GM18499 (cell line): ENCODE measurements at regions not wholly inside any gene's neighbourhood (a gene's known extent, or its start where the extent isn't known, plus 50 kb on each side); places are given as distances from the start of the nearest gene placed in this dataset.
"Not testable (repeated sequence)": the region's sequence is repeated elsewhere in the genome, so short reads cannot be mapped to it uniquely, and the experiment has no call there.

ENCODE experiments used
- ATAC-seq: cut with Tn5 transposase; IDR thresholded peaks from one replicate; pipeline ENCODE4 v1.9.1; 2021; ENCODE audit warnings: moderate number of reproducible peaks; ENCODE audit not compliant: insufficient read depth, unreplicated experiment

- ATAC-seq, result no peak
Observed at GRCh38 chr3:163391407-163392181, 1686.7 kb downstream of the SI start.

DNA sequence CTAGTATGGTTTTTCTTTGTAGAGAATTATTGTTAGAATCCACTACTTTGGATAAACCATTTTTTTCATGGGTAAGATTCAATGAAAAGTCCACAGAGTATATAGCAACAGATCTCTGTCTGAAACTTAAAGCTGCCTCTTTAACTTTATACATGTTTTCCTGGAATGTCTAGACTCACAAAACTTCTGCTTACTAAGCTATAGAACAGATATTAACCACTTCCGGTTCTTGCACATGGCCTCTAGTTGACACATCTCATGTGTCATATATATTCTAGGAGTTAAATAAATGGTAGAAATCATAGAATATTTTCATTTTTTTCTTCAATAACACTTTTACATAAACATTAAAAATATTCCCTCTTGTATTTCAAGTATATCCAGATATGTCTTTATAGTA lies 1693.9 kb downstream of the SI start:
- ATAC-seq, result no peak

- no peak for ATAC-seq
Observed at GRCh38 chr3:163382183-163382582, 1696.1 kb downstream of the SI start.

GRCh38 chr3:163368168-163368567 lies 1710.1 kb downstream of the SI start:
- ATAC-seq, result no peak

- ATAC-seq, result no peak
Observed at GRCh38 chr3:163364717-163365116, 1713.6 kb downstream of the SI start.

DNA sequence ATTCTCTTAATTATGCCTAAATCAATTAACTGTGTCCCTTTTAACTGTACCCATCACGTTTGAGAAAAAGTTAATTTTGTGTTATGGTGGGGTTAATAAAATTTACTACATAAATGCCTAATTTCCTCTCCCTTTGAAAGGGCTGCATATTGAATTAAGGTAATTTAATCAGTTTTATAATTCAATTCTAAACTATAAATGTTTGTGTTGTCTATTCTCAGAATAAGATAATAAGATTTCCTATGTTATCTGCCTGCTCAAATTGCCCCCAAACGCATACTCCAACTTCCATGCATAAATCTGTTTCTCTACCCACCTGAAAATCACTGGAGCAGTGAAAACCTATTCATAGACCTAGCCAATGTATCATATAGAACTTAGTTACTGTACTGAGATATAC lies 1716.1 kb downstream of the SI start:
- no peak for ATAC-seq

DNA sequence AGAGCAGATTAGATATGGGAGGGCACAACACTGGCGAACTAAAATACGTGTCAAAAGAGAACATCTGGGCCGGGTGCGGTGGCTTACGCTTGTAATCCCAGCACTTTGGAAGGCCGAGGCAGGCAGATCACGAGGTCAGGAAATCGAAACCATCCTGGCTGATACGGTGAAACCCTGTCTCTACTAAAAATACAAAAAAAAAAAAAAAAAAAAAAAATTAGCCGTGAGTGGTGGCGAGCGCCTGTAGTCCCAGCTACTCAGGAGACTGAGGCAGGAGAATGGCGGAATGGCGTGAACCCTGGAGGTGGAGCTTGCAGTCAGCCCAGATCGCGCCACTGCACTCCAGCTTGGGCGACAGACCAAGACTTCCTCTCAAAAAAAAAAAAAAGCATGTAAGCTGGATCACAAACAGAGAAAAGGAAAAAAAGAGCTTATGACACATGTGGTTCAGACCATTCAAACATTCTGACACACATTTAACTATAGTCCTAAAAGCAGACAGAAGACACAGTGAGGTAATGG lies 1716.9 kb downstream of the SI start:
- ATAC-seq, result not testable (repeated sequence)

- ATAC-seq, result no peak
Observed at GRCh38 chr3:163347944-163348343, 1730.4 kb downstream of the SI start.

DNA sequence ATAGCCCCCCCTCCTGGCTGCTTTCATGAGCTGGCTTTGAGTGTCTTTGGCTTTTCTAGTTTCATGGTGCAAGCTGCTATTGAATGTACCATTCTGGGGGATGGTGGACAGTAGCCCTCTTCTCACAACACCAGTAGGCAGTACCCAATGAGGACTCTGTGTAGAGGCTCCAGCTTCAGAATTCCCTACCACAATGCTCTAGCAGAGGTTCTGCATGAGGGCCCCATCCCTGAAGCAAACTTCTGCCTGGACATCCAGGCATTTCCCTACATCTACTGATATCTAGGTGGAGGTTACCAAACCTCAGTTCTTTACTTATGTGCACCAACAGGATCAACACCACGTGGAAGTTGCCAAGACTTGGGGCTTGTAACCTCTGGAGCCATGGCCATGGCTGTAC lies 1742.9 kb downstream of the SI start:
- no peak for ATAC-seq

DNA sequence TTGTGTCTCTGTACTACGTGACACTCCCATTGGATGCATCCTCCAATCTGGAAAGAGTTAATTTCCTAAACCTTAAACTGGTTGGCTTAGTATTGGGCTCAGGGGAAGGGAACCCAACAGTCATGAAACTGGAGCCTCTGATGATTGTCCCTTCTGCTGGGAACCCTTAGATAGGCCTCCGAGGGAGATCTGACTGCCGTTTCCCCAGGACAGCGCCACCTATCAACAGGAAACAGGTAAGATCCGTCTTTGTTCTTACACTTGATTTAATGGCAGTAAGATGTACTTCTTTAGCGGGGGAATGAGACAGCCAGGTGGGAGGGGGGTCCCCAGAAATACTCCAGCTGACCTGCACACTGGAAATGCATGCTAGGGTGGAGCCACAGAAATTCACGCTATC lies 1749.6 kb downstream of the SI start:
- no peak for ATAC-seq

DNA sequence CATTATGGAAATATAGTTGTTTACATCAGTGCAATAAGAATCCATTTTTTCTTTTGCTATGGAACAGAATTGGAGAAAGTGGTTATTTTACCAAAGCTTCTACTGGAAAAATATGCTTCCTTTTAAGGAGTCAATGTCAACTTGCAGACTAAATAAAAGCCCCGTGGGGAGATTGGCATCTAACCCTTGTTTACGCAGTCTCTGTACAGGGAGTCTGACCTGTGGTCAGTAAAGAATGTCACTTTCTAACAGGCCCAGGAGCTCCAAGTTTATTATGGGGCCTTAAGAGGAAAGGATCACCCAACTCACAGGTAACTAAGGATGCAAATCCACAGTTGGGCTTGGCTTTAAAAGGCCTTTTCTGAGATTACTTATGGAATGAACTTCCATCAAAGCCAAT lies 1751.2 kb downstream of the SI start:
- no peak for ATAC-seq

DNA sequence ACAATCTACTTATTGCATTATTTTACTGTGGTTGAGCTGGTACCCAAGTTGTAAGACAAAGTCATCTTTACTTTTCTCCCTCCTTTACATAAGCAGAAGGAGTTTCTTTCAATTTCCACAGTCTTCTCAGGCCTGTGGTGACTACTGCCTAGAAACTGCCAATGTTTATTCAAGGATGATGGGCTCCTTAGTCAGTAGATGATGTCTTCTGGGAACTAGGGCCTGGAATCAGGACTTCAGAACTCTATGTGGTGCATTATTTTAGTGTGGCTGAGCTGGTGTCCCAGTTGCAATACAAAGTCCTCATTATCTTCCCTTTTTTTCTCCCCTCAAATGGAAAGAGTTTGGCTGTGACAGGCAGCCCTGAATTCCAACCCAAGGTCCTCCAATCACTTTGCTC lies 1762.5 kb downstream of the SI start:
- ATAC-seq, result no peak

- no peak for ATAC-seq
Observed at GRCh38 chr3:163306405-163306804, 1771.9 kb downstream of the SI start.

DNA sequence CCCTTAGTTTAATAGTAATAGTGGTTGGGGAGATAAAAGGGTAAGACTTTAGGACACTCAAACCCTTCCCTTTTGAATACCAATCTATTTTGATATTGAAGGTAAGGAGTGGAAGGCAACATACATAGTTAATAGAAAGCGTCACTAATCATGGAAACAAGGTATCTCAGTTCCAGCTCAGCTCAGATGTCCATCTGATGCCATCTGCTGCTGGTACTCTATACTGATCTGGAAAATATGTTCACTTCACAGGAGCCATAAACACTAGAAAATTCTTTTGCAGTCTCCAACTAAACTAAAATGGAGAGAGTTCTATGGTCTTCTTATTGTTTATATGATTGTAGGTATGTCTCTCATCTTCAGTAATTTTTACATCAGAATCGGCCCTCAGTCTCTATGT lies 1777.1 kb downstream of the OTOL1 start:
- ATAC-seq, result no peak

GRCh38 chr3:163266731-163267130 lies 1770.1 kb downstream of the OTOL1 start:
- ATAC-seq, result no peak

DNA sequence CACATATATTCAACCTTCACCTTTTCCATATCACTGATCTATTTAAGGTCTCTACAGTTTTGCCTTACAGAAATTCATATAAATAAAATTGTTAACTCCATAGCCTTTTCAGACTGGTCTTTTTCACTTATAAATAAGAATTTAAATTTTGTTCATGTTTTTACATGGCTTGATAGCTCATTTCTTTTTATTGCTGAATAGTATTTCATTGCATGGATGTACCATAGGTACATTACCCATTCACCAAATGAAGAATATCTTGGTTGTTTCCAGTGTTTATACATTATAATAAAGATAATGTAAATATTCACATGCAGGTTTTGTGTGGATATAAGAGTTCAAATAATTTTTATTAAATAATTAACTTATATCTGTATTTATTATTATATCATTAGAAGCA lies 1765.0 kb downstream of the OTOL1 start:
- ATAC-seq, result no peak

DNA sequence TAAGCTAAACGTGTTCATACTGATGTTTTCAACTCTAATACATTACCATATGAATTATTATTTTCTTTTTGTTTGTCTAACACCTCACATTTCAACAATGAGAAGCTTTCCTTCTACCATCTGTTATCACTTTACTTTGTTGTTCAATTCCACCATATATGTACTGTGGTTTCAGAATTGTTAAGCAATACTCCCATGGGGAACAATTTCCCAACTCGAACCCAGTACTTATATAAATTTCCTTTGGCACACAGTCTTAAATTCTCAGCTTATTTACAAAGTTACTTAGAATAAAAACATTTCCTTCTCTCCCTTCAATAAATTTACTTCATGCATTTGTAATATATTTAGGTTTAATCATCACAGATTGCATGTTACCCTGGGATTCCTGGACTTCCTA lies 1764.4 kb downstream of the OTOL1 start:
- ATAC-seq, result no peak

DNA sequence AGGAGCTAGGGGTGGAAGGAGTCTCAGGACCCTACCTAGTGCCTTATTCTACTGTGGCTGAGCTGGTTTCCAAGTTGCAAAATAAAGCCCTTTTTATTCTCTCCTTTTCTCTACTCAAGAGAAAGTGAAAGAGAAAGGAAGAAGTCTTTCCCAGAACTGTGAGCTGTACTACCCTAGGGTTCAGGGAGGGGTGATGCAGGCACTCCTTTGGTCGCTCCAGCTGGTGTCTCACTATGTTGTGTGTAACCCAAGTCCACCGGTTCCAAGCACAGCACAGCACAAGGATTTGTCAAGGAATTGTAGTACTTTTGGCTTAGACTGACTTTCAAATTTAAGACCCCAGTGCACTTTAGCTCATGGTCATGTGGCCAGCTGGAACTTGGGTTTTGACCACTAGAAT lies 1721.7 kb downstream of the OTOL1 start:
- ATAC-seq, result no peak

DNA sequence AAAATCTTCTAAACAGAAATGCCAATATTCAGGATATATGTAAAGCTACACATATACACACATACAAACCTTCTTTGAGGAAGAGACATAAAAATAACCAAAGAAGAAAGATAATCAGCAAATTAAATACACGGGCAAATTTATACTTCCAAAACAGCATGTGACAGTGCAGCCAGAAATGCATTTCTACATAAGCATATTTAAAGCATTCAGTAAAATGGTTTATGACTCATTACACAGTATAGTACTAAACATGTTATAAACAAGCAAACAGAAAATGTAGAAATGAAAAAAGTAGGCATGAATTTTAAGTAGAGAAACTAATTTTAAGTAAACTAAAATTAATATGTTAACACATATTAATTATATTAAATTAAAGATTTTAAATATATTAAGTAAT lies 1717.2 kb downstream of the OTOL1 start:
- no peak for ATAC-seq

DNA sequence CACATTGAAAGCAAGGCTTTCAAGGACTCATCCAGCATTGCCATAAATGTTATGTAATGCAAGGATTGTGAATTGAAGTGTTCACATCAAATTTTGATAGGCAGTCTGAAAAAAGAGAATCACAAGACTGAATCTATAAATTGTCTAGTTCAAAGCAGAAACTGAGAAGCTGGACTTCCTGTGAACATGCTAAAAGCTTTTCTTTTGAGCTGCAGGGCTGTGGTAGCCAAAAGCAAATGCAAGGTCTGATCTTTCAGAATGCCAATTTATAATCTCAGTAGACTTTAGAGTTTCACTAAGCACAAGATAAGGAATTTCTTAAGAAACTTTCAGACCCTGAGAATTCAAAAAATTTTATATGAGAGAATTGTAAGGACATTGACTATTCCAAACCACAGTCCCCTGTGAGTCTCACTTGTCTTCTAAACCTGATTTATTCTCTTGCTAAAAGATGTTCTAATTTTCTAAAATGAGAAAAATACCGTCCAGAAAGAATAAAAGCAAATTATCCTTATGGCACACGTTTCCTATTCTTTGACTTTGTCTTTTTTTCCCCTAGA lies 1700.3 kb downstream of the OTOL1 start:
- ATAC-seq, result no peak

DNA sequence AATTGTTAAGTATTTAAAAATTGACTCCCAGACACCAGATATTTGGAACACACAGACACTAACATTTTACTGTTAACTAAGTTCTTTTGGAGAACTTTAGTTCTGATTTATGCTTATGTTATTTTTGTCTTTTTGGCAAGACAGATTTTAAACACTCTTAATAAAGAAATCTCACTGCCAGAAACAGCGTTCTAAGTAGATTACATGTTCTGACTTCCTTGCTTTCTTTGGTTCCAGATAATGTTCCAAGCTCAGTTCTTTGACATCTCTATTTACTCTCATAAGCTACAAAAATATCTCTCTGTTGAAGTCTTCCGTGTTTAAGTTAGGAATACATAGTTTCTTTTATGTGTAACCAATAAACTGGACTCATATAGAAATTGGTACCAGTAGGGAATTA lies 1699.6 kb downstream of the OTOL1 start:
- ATAC-seq, result no peak

- no peak for ATAC-seq
Observed at GRCh38 chr3:163185721-163186350, 1689.2 kb downstream of the OTOL1 start.
